IMR-90 (cell line): ENCODE measurements at regions not wholly inside any gene's neighbourhood (a gene's known extent, or its start where the extent isn't known, plus 50 kb on each side); places are given as distances from the start of the nearest gene placed in this dataset.

Experiments used
- BHLHE40 ChIP-seq: fragments of 150-350 bp; IDR thresholded peaks from 2 replicates; pipeline ENCODE4 v1.6.1; 2016; ENCODE audit warnings: mild to moderate bottlenecking, low read depth, low read length
- CEBPB ChIP-seq: IDR thresholded peaks from 2 replicates; pipeline ENCODE4 v1.6.1; 2012; ENCODE audit warnings: low read depth, low read length, improper control_type of control experiment
- CHD1 ChIP-seq: IDR thresholded peaks from 2 replicates; pipeline ENCODE4 v1.6.1; 2012; ENCODE audit warnings: low read depth, low read length, improper control_type of control experiment
- FOS ChIP-seq: fragments of 150-350 bp; IDR thresholded peaks from 2 replicates; pipeline ENCODE4 v1.6.1; 2016; ENCODE audit warnings: low read depth, low read length
- MAFK ChIP-seq: IDR thresholded peaks from 2 replicates; pipeline ENCODE4 v1.6.1; 2012; ENCODE audit warnings: low read depth, low read length, improper control_type of control experiment
- MXI1 ChIP-seq: IDR thresholded peaks from 2 replicates; pipeline ENCODE4 v1.6.1; 2012; ENCODE audit warnings: low read depth, mild to moderate bottlenecking, low read length, moderate library complexity, borderline replicate concordance
- POLR2A ChIP-seq: IDR thresholded peaks from 2 replicates; pipeline ENCODE4 v1.6.1; 2012; ENCODE audit warnings: mild to moderate bottlenecking, low read depth, low read length
- RAD21 ChIP-seq: IDR thresholded peaks from 2 replicates; pipeline ENCODE4 v1.6.1; 2012; ENCODE audit warnings: low read length, improper control_type of control experiment
- RCOR1 ChIP-seq: IDR thresholded peaks from 2 replicates; pipeline ENCODE4 v1.6.1; 2012; ENCODE audit warnings: mild to moderate bottlenecking, low read length, improper control_type of control experiment; ENCODE audit not compliant: insufficient replicate concordance
- RFX5 ChIP-seq: IDR thresholded peaks from 2 replicates; pipeline ENCODE4 v1.8.0; 2012; ENCODE audit warnings: low read depth, mild to moderate bottlenecking, low read length, moderate library complexity
- SMC3 ChIP-seq: fragments of 150-350 bp; IDR thresholded peaks from 2 replicates; pipeline ENCODE4 v1.6.1; 2016; ENCODE audit warnings: low read depth, mild to moderate bottlenecking, antibody characterized with exemption, low read length, moderate library complexity
- TF ChIP-seq, protein P1 (sequence below): fragments of 150-350 bp; IDR thresholded peaks from 2 replicates; pipeline ENCODE4 v1.6.1; 2017; ENCODE audit warnings: mild to moderate bottlenecking, antibody characterized with exemption, low read length, low read depth
- TF ChIP-seq, protein P2 (sequence below): conservative IDR thresholded peaks from 2 replicates; pipeline ENCODE4 v1.5.1; 2012; ENCODE audit warnings: mild to moderate bottlenecking, low read depth, low read length, improper control_type of control experiment
- TF ChIP-seq, protein P3 (sequence below): fragments of 150-350 bp; IDR thresholded peaks from 2 replicates; pipeline ENCODE4 v1.6.1; 2016; ENCODE audit warnings: low read depth, mild to moderate bottlenecking, low read length, moderate library complexity, borderline replicate concordance

DNA sequence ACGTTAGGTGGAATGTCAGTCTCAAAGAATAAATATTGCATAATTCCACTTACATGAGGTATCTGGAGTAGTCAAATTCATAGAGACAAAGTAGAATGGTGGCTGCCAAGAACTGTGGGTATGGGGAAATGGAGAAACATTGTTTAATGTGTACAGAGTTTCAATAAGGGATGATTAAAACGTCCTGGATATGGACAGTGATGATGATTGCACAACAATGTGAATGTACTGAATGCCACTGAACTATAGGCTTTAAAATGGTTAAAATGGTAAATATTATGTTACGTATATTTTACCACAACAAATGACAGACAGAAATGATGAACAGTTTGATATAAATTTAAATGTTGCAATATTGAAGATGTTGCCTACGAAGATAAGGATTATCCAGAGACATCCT lies 602.0 kb upstream of the PKDCC start:
- TF ChIP-seq RAD21 (no peak), POLR2A (no peak), SMC3 (no peak), FOS (no peak), MXI1 (no peak), MAFK (no peak), BHLHE40 (no peak), RCOR1 (no peak), CEBPB (peak; percentile 66), CHD1 (no peak), RFX5 (no peak)
- TF ChIP-seq, protein P1, sequence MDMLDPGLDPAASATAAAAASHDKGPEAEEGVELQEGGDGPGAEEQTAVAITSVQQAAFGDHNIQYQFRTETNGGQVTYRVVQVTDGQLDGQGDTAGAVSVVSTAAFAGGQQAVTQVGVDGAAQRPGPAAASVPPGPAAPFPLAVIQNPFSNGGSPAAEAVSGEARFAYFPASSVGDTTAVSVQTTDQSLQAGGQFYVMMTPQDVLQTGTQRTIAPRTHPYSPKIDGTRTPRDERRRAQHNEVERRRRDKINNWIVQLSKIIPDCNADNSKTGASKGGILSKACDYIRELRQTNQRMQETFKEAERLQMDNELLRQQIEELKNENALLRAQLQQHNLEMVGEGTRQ = no peak
- TF ChIP-seq, protein P2, sequence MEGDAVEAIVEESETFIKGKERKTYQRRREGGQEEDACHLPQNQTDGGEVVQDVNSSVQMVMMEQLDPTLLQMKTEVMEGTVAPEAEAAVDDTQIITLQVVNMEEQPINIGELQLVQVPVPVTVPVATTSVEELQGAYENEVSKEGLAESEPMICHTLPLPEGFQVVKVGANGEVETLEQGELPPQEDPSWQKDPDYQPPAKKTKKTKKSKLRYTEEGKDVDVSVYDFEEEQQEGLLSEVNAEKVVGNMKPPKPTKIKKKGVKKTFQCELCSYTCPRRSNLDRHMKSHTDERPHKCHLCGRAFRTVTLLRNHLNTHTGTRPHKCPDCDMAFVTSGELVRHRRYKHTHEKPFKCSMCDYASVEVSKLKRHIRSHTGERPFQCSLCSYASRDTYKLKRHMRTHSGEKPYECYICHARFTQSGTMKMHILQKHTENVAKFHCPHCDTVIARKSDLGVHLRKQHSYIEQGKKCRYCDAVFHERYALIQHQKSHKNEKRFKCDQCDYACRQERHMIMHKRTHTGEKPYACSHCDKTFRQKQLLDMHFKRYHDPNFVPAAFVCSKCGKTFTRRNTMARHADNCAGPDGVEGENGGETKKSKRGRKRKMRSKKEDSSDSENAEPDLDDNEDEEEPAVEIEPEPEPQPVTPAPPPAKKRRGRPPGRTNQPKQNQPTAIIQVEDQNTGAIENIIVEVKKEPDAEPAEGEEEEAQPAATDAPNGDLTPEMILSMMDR = no peak
- TF ChIP-seq, protein P3, sequence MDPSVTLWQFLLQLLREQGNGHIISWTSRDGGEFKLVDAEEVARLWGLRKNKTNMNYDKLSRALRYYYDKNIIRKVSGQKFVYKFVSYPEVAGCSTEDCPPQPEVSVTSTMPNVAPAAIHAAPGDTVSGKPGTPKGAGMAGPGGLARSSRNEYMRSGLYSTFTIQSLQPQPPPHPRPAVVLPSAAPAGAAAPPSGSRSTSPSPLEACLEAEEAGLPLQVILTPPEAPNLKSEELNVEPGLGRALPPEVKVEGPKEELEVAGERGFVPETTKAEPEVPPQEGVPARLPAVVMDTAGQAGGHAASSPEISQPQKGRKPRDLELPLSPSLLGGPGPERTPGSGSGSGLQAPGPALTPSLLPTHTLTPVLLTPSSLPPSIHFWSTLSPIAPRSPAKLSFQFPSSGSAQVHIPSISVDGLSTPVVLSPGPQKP = no peak
